GM12864 (cell line): ENCODE measurements at regions not wholly inside any gene's neighbourhood (a gene's known extent, or its start where the extent isn't known, plus 50 kb on each side); places are given as distances from the start of the nearest gene placed in this dataset.

Experiments used
- DNase-seq: peaks from one replicate; pipeline ENCODE4 v3.0.0-alpha.2; 2011; ENCODE audit warnings: low read depth
- H3K4me3 ChIP-seq: 2 replicates; pipeline ENCODE4 v1.5.1; 2011; ENCODE audit warnings: mild to moderate bottlenecking, low read depth, low read length, control low read depth
- CTCF ChIP-seq: IDR thresholded peaks from 2 replicates; pipeline ENCODE4 v1.5.1; 2011; ENCODE audit warnings: low read depth, mild to moderate bottlenecking, moderate library complexity, low read length, control low read depth, inconsistent platforms; ENCODE audit errors: missing control alignments

GRCh38 chr6:134374491-134375219 is 56.7 kb upstream of the SGK1 start:
- no peak overlapping the region for H3K4me3 ChIP-seq
- DNase-seq: no peak
- TF ChIP-seq CTCF: no peak

- no peak for DNase-seq
- no peak overlapping the region for H3K4me3 ChIP-seq
- no peak for TF ChIP-seq CTCF
These were observed 56.1 kb upstream of the SGK1 start for GRCh38 chr6:134373993-134374392.

GRCh38 chr6:134373282-134373922 is 55.5 kb upstream of the SGK1 start:
- no peak for TF ChIP-seq CTCF
- no peak overlapping the region for H3K4me3 ChIP-seq
- DNase-seq: peak; percentile 82

- no peak overlapping the region for H3K4me3 ChIP-seq
- TF ChIP-seq CTCF: no peak
- no peak for DNase-seq
These were observed 54.8 kb upstream of the SGK1 start for GRCh38 chr6:134372603-134373281.

- no peak for TF ChIP-seq CTCF
- DNase-seq: no peak
- H3K4me3 ChIP-seq: no peak overlapping the region
These were observed 50.8 kb upstream of the SGK1 start for GRCh38 chr6:134368670-134369069.
